HL-60 (cell line): ENCODE measurements at regions not wholly inside any gene's neighbourhood (a gene's known extent, or its start where the extent isn't known, plus 50 kb on each side); places are given as distances from the start of the nearest gene placed in this dataset.

Source experiments
- POLR2AphosphoS5 ChIP-seq: IDR thresholded peaks from 2 replicates; pipeline ENCODE4 v1.6.1; 2012; ENCODE audit warnings: low read depth
- TF ChIP-seq, protein P1 (sequence below): IDR thresholded peaks from 2 replicates; pipeline ENCODE4 v1.6.1; 2012; ENCODE audit warnings: low read depth; ENCODE audit not compliant: insufficient replicate concordance
- TF ChIP-seq, protein P2 (sequence below): IDR thresholded peaks from one replicate; pipeline ENCODE4 v1.5.1; 2011; ENCODE audit warnings: low read length, control low read depth, inconsistent platforms; ENCODE audit not compliant: insufficient read depth

DNA sequence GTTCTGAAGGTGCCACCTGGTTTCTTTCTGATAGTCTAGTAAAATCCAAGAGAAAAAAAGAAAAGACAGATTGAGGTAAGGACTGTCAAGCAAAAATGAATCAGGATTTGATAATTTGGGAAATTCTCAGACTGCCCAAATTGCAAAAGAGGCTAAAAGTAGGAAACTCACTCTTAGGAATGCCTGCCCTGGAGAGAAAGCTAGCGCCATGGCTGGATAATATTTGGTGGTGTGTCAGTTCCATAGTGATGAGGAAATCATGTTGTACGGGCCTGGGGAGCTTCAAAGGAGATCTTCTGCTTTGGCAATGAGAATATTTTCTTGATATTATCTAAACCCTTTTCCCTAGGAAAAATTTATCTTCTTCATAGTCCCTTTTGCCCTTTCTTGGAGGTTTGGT is 1008.1 kb upstream of the SLC10A2 start:
- TF ChIP-seq POLR2AphosphoS5, result no peak
- TF ChIP-seq, protein P1, sequence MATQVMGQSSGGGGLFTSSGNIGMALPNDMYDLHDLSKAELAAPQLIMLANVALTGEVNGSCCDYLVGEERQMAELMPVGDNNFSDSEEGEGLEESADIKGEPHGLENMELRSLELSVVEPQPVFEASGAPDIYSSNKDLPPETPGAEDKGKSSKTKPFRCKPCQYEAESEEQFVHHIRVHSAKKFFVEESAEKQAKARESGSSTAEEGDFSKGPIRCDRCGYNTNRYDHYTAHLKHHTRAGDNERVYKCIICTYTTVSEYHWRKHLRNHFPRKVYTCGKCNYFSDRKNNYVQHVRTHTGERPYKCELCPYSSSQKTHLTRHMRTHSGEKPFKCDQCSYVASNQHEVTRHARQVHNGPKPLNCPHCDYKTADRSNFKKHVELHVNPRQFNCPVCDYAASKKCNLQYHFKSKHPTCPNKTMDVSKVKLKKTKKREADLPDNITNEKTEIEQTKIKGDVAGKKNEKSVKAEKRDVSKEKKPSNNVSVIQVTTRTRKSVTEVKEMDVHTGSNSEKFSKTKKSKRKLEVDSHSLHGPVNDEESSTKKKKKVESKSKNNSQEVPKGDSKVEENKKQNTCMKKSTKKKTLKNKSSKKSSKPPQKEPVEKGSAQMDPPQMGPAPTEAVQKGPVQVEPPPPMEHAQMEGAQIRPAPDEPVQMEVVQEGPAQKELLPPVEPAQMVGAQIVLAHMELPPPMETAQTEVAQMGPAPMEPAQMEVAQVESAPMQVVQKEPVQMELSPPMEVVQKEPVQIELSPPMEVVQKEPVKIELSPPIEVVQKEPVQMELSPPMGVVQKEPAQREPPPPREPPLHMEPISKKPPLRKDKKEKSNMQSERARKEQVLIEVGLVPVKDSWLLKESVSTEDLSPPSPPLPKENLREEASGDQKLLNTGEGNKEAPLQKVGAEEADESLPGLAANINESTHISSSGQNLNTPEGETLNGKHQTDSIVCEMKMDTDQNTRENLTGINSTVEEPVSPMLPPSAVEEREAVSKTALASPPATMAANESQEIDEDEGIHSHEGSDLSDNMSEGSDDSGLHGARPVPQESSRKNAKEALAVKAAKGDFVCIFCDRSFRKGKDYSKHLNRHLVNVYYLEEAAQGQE, result no peak
- TF ChIP-seq, protein P2, sequence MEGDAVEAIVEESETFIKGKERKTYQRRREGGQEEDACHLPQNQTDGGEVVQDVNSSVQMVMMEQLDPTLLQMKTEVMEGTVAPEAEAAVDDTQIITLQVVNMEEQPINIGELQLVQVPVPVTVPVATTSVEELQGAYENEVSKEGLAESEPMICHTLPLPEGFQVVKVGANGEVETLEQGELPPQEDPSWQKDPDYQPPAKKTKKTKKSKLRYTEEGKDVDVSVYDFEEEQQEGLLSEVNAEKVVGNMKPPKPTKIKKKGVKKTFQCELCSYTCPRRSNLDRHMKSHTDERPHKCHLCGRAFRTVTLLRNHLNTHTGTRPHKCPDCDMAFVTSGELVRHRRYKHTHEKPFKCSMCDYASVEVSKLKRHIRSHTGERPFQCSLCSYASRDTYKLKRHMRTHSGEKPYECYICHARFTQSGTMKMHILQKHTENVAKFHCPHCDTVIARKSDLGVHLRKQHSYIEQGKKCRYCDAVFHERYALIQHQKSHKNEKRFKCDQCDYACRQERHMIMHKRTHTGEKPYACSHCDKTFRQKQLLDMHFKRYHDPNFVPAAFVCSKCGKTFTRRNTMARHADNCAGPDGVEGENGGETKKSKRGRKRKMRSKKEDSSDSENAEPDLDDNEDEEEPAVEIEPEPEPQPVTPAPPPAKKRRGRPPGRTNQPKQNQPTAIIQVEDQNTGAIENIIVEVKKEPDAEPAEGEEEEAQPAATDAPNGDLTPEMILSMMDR, result no peak
